ENCODE measurements at regions not wholly inside any gene's neighbourhood (a gene's known extent, or its start where the extent isn't known, plus 50 kb on each side); places are given as distances from the start of the nearest gene placed in this dataset.
A peak's percentile ranks its signal among the peaks of the same experiment; 100 is the strongest.

DNA sequence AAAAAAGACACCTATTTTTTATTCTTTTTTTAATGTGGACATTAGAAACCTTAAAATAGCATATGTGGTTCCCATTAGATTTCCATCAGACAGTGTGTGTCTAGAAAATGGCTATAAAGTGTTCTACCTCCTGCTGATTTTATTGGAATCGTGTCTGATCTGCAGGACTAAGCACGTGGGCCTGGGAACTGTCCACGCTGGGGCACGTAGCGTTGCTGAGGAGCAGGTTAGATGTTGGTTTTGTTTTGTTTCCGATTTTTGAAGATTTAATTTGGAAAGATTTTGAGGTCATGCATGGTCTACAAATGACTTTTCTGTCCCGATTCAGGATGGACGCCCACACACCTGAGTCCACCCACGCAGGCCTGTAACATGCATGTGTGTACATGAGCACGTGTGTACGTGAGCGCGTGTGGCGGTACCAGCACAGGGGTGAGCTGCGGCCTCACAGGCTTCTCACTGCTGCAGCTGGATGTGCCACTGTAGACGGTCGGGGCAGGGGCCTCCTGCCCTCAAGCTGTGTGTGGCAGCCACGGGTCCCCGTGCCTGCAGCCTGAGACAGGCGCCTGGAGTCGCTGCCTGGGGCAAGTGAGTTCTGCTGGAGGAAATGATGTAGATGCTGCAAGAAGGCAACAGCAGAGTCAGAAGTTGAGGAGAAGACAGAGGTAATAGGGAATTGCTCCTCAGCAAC, 99.7 kb upstream of the CTDP1 start:
- H3K9me3 ChIP-seq, result no peaks in the 10 kb centered on the region
- DNase-seq (peak in 1 of 3 donors; percentile 29), ATAC-seq (no peak)
- no peaks in the 10 kb centered on the region for H3K36me3 ChIP-seq (ENCODE audit: low read depth)
- TF ChIP-seq CTCF (IDR thresholded peaks at IDR 0.05), result no peak
- H3K4me3 ChIP-seq, result no peak overlapping the region
- intact Hi-C loops (cut with DNase I, micrococcal nuclease), result no loop called here
- peaks cover 5% of the 10 kb centered on the region for H3K4me1 ChIP-seq (ENCODE audit: low read depth)

DNA sequence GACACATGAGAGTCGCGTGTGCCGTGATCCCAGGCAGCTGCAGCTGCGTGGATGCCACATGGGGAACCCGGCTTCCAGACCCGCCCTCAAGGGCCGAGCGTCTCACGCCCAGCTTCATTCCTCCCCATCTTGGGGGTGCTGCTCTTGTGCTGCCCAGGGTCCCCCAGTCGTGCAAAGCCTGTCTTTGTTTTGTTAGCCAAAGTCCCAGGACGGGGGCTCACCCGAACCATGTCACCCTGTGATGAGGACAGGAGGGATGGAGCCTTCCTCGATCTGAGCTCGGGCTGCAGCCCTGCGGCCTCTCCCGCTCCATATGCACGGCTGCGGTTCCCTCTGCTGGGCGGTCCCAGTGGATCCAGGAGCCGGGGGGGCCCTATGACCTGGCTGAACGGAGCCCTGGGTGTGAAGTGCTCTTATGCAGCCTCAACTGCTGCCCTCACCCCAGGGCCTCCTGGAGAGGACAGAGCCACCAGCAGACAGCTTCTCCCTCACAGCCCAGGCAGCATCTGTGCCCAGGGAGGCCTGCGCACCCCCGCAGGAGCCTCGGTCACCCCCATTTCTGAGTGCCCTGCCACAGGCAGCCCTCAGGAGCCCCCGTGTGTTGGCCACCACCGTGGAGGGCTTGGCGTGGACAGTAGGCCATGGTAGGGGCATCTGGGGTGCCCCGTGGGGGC, 99.0 kb upstream of the CTDP1 start:
- Histone ChIP-seq H3K4me3 (no peak overlapping the region), H3K9me3 (no peaks in the 10 kb centered on the region), H3K36me3 (ENCODE audit: low read depth) (no peaks in the 10 kb centered on the region), H3K4me1 (ENCODE audit: low read depth) (peaks cover 5% of the 10 kb centered on the region)
- ATAC-seq (no peak), DNase-seq (peak in 1 of 3 donors; percentile 27)
- intact Hi-C loops (cut with DNase I, micrococcal nuclease), result no loop called here
- TF ChIP-seq CTCF (IDR thresholded peaks at IDR 0.05), result no peak

DNA sequence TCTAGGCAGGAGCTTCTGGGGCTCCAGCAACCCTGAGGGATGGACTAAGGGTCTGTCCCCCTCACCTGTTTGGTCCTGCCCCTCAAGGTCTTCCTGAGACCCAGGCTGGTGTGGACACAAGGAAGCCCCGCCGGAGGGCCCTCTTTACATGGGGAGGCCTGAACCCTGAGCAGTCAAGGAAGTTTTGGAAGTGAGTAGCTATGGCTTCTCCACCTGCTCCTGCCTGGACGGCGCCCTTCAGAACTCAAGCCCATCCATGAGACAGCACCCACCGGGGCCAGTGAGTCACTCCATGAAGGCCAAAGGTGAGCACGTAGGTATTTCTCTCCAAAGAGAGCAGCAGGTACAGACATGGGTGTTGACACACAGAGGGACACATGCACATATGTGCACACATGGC, 98.2 kb upstream of the CTDP1 start:
- TF ChIP-seq CTCF (IDR thresholded peaks at IDR 0.05), result no peak
- no peak overlapping the region for H3K4me3 ChIP-seq
- peak in 1 of 3 donors; percentile 15 for DNase-seq
- no peak for ATAC-seq
- intact Hi-C loops (cut with DNase I, micrococcal nuclease), result no loop called here
- no peaks in the 10 kb centered on the region for H3K36me3 ChIP-seq (ENCODE audit: low read depth)
- peaks cover 5% of the 10 kb centered on the region for H3K4me1 ChIP-seq (ENCODE audit: low read depth)
- no peaks in the 10 kb centered on the region for H3K9me3 ChIP-seq

GRCh38 chr18:79581911-79582310, 97.7 kb upstream of the CTDP1 start:
- TF ChIP-seq CTCF (IDR thresholded peaks at IDR 0.05), result no peak
- ATAC-seq (no peak), DNase-seq (peak in 1 of 3 donors; percentile 8)
- H3K4me1 ChIP-seq (ENCODE audit: low read depth), result peaks cover 5% of the 10 kb centered on the region
- H3K9me3 ChIP-seq, result no peaks in the 10 kb centered on the region
- no peak overlapping the region for H3K4me3 ChIP-seq
- intact Hi-C loops (cut with DNase I, micrococcal nuclease), result no loop called here
- no peaks in the 10 kb centered on the region for H3K36me3 ChIP-seq (ENCODE audit: low read depth)

- no peak for TF ChIP-seq CTCF (IDR thresholded peaks at IDR 0.05)
- peak in 1 of 3 donors; percentile 3 for DNase-seq
- Histone ChIP-seq H3K9me3 (no peaks in the 10 kb centered on the region), H3K4me3 (no peak overlapping the region), H3K36me3 (ENCODE audit: low read depth) (no peaks in the 10 kb centered on the region), H3K4me1 (ENCODE audit: low read depth) (no peaks in the 10 kb centered on the region)
- ATAC-seq, result no peak
- intact Hi-C loops (cut with DNase I, micrococcal nuclease), result no loop called here
Observed at GRCh38 chr18:79582978-79583377, 96.6 kb upstream of the CTDP1 start.

Data from mucosa of descending colon (tissue), 3 donors.